ENCODE measurements at regions not wholly inside any gene's neighbourhood (a gene's known extent, or its start where the extent isn't known, plus 50 kb on each side); places are given as distances from the start of the nearest gene placed in this dataset.
"Not testable (repeated sequence)": the region's sequence is repeated elsewhere in the genome, so short reads cannot be mapped to it uniquely, and the experiment has no call there.

GRCh38 chr1:61028136-61028535 is 54.2 kb upstream of the NFIA start:
- no peaks in the 10 kb centered on the region for H3K36me3 ChIP-seq (ENCODE audit: control insufficient read depth in 2 of 3, insufficient read depth in 3 of 3, low read length in 3 of 3)
- ATAC-seq (no peak), DNase-seq (no peak)
- H3K9me3 Mint-ChIP-seq = peaks cover 0 to 2% (median 0%) of the 10 kb centered on the region in 11 donors
- no peaks in the 10 kb centered on the region for H3K9me3 ChIP-seq (ENCODE audit: control insufficient read depth in 2 of 3, low read length in 3 of 3)
- H3K27ac ChIP-seq (ENCODE audit: low read depth, low read length) = no peak overlapping the region
- ChIA-PET POLR2A (no interaction called here), CTCF (no interaction called here)
- no peak overlapping the region for H3K27ac Mint-ChIP-seq
- intact Hi-C loops (cut with micrococcal nuclease) = no loop called here
- no peaks in the 10 kb centered on the region for H3K27me3 ChIP-seq (ENCODE audit: control insufficient read depth in 2 of 2, insufficient read depth in 2 of 2, low read length in 2 of 2)
- no peaks in the 10 kb centered on the region for H3K36me3 Mint-ChIP-seq
- H3K4me3 ChIP-seq (ENCODE audit: low read length) = no peak overlapping the region
- no peaks in the 10 kb centered on the region for H3K4me1 ChIP-seq (ENCODE audit: control insufficient read depth in 2 of 2, insufficient read depth in 2 of 2, low read length in 2 of 2)
- no peaks in the 10 kb centered on the region for H3K4me1 Mint-ChIP-seq
- no peak overlapping the region for H3K4me3 Mint-ChIP-seq
- peaks cover 0 to 5% (median 0%) of the 10 kb centered on the region in 5 donors for H3K27me3 Mint-ChIP-seq

DNA sequence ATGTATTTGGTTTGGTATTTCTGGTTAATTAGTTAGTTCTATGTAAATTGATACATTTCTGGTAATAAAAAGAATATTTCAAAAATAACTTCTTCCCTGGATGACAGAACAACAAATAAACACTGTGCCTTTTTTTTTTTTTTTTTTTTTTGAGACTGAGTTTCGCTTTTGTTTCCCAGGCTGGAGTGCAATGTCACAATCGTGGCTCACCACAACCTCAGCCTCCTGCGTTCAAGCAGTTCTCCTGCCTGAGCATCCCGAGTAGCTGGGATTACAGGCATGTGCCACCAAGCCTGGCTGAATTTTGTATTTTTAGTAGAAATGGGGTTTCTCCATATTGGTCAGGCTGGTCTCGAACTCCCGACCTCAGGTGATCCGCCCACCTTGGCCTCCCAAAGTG is 64.3 kb upstream of the NFIA start:
- H3K36me3 ChIP-seq (ENCODE audit: control insufficient read depth in 2 of 3, insufficient read depth in 3 of 3, low read length in 3 of 3); H3K4me1 Mint-ChIP-seq; H3K27me3 ChIP-seq (ENCODE audit: control insufficient read depth in 2 of 2, insufficient read depth in 2 of 2, low read length in 2 of 2); ATAC-seq; POLR2A ChIA-PET; H3K4me3 Mint-ChIP-seq; H3K4me1 ChIP-seq (ENCODE audit: control insufficient read depth in 2 of 2, insufficient read depth in 2 of 2, low read length in 2 of 2); DNase-seq; H3K27ac Mint-ChIP-seq; H3K36me3 Mint-ChIP-seq; CTCF ChIA-PET; intact Hi-C loops (cut with micrococcal nuclease); H3K9me3 ChIP-seq (ENCODE audit: control insufficient read depth in 2 of 3, low read length in 3 of 3); H3K4me3 ChIP-seq (ENCODE audit: low read length); H3K27ac ChIP-seq (ENCODE audit: low read depth, low read length); H3K9me3 Mint-ChIP-seq: not testable (repeated sequence)
- peaks cover 9 to 25% (median 13%) of the 10 kb centered on the region in 5 donors for H3K27me3 Mint-ChIP-seq

- H3K27ac Mint-ChIP-seq = no peak overlapping the region
- H3K9me3 ChIP-seq (ENCODE audit: control insufficient read depth in 2 of 3, low read length in 3 of 3) = no peaks in the 10 kb centered on the region
- no peak overlapping the region for H3K27ac ChIP-seq (ENCODE audit: low read depth, low read length)
- intact Hi-C loops (cut with micrococcal nuclease) = no loop called here
- H3K4me1 ChIP-seq (ENCODE audit: control insufficient read depth in 2 of 2, insufficient read depth in 2 of 2, low read length in 2 of 2) = peaks cover 0 to 5% of the 10 kb centered on the region in 2 donors
- ChIA-PET CTCF (no interaction called here), POLR2A (no interaction called here)
- H3K4me3 Mint-ChIP-seq = no peak overlapping the region
- peaks cover 9 to 25% (median 13%) of the 10 kb centered on the region in 5 donors for H3K27me3 Mint-ChIP-seq
- no peak for DNase-seq
- H3K36me3 ChIP-seq (ENCODE audit: control insufficient read depth in 2 of 3, insufficient read depth in 3 of 3, low read length in 3 of 3) = no peaks in the 10 kb centered on the region
- H3K27me3 ChIP-seq (ENCODE audit: control insufficient read depth in 2 of 2, insufficient read depth in 2 of 2, low read length in 2 of 2) = no peaks in the 10 kb centered on the region
- H3K9me3 Mint-ChIP-seq = no peaks in the 10 kb centered on the region
- H3K4me3 ChIP-seq (ENCODE audit: low read length) = no peak overlapping the region
- ATAC-seq = no peak
- peaks cover 0 to 4% (median 0%) of the 10 kb centered on the region in 5 donors for H3K36me3 Mint-ChIP-seq
- peaks cover 0 to 5% (median 0%) of the 10 kb centered on the region in 7 donors for H3K4me1 Mint-ChIP-seq
Observed at GRCh38 chr1:61017651-61018050, 64.7 kb upstream of the NFIA start.

- Histone ChIP-seq H3K4me1 (ENCODE audit: control insufficient read depth in 2 of 2, insufficient read depth in 2 of 2, low read length in 2 of 2) (peaks cover 0 to 5% of the 10 kb centered on the region in 2 donors), H3K27ac (ENCODE audit: low read depth, low read length) (no peak overlapping the region), H3K36me3 (ENCODE audit: control insufficient read depth in 2 of 3, insufficient read depth in 3 of 3, low read length in 3 of 3) (no peaks in the 10 kb centered on the region), H3K9me3 (ENCODE audit: control insufficient read depth in 2 of 3, low read length in 3 of 3) (no peaks in the 10 kb centered on the region), H3K27me3 (ENCODE audit: control insufficient read depth in 2 of 2, insufficient read depth in 2 of 2, low read length in 2 of 2) (no peaks in the 10 kb centered on the region), H3K4me3 (ENCODE audit: low read length) (no peak overlapping the region)
- POLR2A ChIA-PET = no interaction called here
- no peak overlapping the region for H3K27ac Mint-ChIP-seq
- H3K4me3 Mint-ChIP-seq = no peak overlapping the region
- CTCF ChIA-PET = no interaction called here
- DNase-seq (no peak), ATAC-seq (no peak)
- no peaks in the 10 kb centered on the region for H3K9me3 Mint-ChIP-seq
- peaks cover 0 to 5% (median 1%) of the 10 kb centered on the region in 7 donors for H3K4me1 Mint-ChIP-seq
- intact Hi-C loops (cut with micrococcal nuclease) = no loop called here
- peaks cover 20 to 26% (median 23%) of the 10 kb centered on the region in 5 donors for H3K27me3 Mint-ChIP-seq
- H3K36me3 Mint-ChIP-seq = peaks cover 0 to 4% (median 0%) of the 10 kb centered on the region in 5 donors
Observed at GRCh38 chr1:61013946-61014667, 68.3 kb upstream of the NFIA start.

GRCh38 chr1:61013189-61013945 is 69.0 kb upstream of the NFIA start:
- H3K27ac Mint-ChIP-seq = no peak overlapping the region
- intact Hi-C loops (cut with micrococcal nuclease) = no loop called here
- H3K27me3 ChIP-seq (ENCODE audit: control insufficient read depth in 2 of 2, insufficient read depth in 2 of 2, low read length in 2 of 2) = no peaks in the 10 kb centered on the region
- H3K27me3 Mint-ChIP-seq = peaks cover 19 to 26% (median 20%) of the 10 kb centered on the region in 5 donors
- ATAC-seq (no peak), DNase-seq (no peak)
- H3K27ac ChIP-seq (ENCODE audit: low read depth, low read length) = no peak overlapping the region
- no peaks in the 10 kb centered on the region for H3K36me3 ChIP-seq (ENCODE audit: control insufficient read depth in 2 of 3, insufficient read depth in 3 of 3, low read length in 3 of 3)
- ChIA-PET CTCF (no interaction called here), POLR2A (no interaction called here)
- peaks cover 0 to 4% (median 0%) of the 10 kb centered on the region in 5 donors for H3K36me3 Mint-ChIP-seq
- peaks cover 0 to 5% (median 1%) of the 10 kb centered on the region in 7 donors for H3K4me1 Mint-ChIP-seq
- H3K4me3 Mint-ChIP-seq = no peak overlapping the region
- H3K4me3 ChIP-seq (ENCODE audit: low read length) = no peak overlapping the region
- H3K4me1 ChIP-seq (ENCODE audit: control insufficient read depth in 2 of 2, insufficient read depth in 2 of 2, low read length in 2 of 2) = peaks cover 0 to 5% of the 10 kb centered on the region in 2 donors
- no peaks in the 10 kb centered on the region for H3K9me3 Mint-ChIP-seq
- H3K9me3 ChIP-seq (ENCODE audit: control insufficient read depth in 2 of 3, low read length in 3 of 3) = no peaks in the 10 kb centered on the region

- H3K36me3 Mint-ChIP-seq = peaks cover 0 to 4% (median 0%) of the 10 kb centered on the region in 5 donors
- Histone ChIP-seq H3K4me1 (ENCODE audit: control insufficient read depth in 2 of 2, insufficient read depth in 2 of 2, low read length in 2 of 2) (no peaks in the 10 kb centered on the region), H3K27ac (ENCODE audit: low read depth, low read length) (no peak overlapping the region), H3K36me3 (ENCODE audit: control insufficient read depth in 2 of 3, insufficient read depth in 3 of 3, low read length in 3 of 3) (no peaks in the 10 kb centered on the region), H3K9me3 (ENCODE audit: control insufficient read depth in 2 of 3, low read length in 3 of 3) (no peaks in the 10 kb centered on the region), H3K27me3 (ENCODE audit: control insufficient read depth in 2 of 2, insufficient read depth in 2 of 2, low read length in 2 of 2) (no peaks in the 10 kb centered on the region), H3K4me3 (ENCODE audit: low read length) (no peak overlapping the region)
- no peak for DNase-seq
- peaks cover 0 to 1% (median 0%) of the 10 kb centered on the region in 7 donors for H3K4me1 Mint-ChIP-seq
- POLR2A ChIA-PET = no interaction called here
- no peak overlapping the region for H3K27ac Mint-ChIP-seq
- ATAC-seq = no peak
- intact Hi-C loops (cut with micrococcal nuclease) = no loop called here
- CTCF ChIA-PET = no interaction called here
- peaks cover 16 to 26% (median 17%) of the 10 kb centered on the region in 5 donors for H3K27me3 Mint-ChIP-seq
- H3K4me3 Mint-ChIP-seq = no peak overlapping the region
- H3K9me3 Mint-ChIP-seq = no peaks in the 10 kb centered on the region
Observed at GRCh38 chr1:61012341-61012761, 70.0 kb upstream of the NFIA start.
